GM04503 (cell line): ENCODE measurements at regions not wholly inside any gene's neighbourhood (a gene's known extent, or its start where the extent isn't known, plus 50 kb on each side); places are given as distances from the start of the nearest gene placed in this dataset.
"Not testable (repeated sequence)": the region's sequence is repeated elsewhere in the genome, so short reads cannot be mapped to it uniquely, and the experiment has no call there.

ENCODE experiments used
- DNase-seq: peaks from one replicate; pipeline ENCODE4 v3.0.0-alpha.2; 2012; ENCODE audit warnings: low read depth

DNA sequence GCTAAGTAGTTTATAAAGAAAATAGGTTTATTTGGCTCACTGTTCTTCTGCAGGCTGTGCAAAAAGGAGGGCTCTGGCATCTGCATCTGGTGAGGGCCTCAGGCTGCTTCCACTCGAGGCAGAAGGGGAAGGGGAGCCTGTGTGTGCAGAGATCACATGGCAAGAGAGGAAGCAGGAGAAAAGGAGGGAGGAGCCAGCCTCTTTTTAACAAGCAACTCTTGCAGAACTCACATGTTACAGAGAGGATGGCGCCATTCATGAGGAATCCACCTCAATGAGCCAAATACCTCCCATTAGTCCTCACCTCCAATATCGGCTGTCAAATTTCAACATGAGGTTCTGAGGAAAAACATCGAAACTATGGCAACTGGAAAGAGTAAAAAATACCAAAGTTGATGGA is 666.6 kb upstream of the SLC35B3 start:
- no peak for DNase-seq

DNA sequence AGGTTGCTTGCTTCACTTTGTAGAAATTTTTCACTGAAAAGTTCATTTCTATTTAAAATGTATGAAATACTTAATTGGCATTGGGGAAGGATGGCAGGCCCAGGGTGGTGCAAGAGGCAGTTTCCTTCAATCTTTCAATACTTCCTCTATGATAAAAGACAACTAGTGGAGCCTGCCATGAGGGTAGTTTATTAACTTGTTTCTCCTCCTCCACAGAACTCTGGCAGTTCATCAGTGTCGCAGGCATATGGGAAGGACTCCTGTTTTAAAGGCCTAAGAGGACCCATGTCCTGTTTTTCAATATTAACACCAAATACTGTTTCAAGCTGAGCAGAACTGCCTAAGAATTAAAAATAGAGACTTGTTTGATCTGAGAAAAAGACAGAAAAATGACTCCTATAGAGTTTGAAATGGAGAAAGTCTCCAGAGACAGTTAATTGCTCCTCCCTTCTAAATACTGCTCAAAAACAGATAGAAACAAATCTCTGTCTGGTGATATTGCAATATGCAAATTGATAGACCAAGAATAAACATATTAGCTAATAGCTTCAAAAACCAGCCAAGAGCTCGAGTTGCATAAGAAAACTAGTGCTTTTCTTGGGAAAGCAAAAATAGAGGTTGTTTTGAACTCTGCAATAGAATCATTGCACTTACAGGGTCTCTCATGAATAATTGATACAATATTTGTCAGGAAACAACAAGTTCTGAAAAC is 665.7 kb upstream of the SLC35B3 start:
- no peak for DNase-seq

DNA sequence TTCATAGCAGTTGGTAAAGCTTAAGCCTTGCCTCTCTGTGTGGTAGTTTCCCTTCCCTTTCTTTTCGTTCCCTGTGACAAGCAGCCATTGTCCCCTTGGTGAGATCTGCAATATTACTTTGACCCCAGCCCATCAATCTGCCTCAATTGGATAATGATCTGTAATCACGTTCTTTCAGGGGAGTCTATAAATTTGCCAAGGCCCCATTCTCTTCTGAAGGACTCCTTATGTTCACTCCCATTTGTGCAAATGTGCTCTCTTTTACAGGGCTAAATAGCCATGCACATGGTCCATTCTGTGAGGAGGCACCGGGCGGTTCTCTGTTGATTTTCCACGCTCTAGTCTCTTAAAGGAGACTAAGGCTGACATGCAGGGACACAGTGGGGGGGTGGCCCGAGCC is 660.4 kb upstream of the SLC35B3 start:
- no peak for DNase-seq

- no peak for DNase-seq
Observed at GRCh38 chr6:9095137-9095536, 659.8 kb upstream of the SLC35B3 start.

- no peak for DNase-seq
Observed at GRCh38 chr6:9089724-9090123, 654.4 kb upstream of the SLC35B3 start.

GRCh38 chr6:9087470-9087869 is 652.1 kb upstream of the SLC35B3 start:
- DNase-seq: no peak

GRCh38 chr6:9086331-9086730 is 651.0 kb upstream of the SLC35B3 start:
- DNase-seq: no peak

- no peak for DNase-seq
Observed at GRCh38 chr6:9085709-9086070, 650.3 kb upstream of the SLC35B3 start.

- no peak for DNase-seq
Observed at GRCh38 chr6:9085054-9085708, 649.8 kb upstream of the SLC35B3 start.

- no peak for DNase-seq
Observed at GRCh38 chr6:9083108-9083507, 647.8 kb upstream of the SLC35B3 start.

DNA sequence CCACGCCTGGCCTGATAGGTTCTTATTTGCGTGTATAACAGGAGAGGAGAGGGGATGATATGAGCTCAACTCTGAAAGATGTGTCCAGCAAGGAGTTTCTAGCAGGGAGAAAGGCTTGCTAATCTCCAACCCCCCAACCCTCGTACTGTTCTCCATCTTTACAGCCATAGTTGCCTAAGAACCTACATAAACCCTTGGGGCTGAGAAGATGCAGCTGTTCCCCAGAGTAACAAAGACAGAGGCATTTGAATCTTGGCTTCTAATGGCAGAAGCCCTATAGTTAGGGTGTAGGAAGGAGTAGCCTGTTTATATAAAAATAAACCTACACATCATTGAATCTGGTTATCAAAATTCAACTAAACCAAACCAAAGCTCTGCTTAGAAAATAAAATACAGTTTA is 631.4 kb upstream of the SLC35B3 start:
- DNase-seq: no peak

- no peak for DNase-seq
Observed at GRCh38 chr6:9064156-9064555, 628.8 kb upstream of the SLC35B3 start.

- DNase-seq: no peak
Observed at GRCh38 chr6:9062596-9062995, 627.3 kb upstream of the SLC35B3 start.

GRCh38 chr6:9057937-9058336 is 622.6 kb upstream of the SLC35B3 start:
- DNase-seq: no peak

DNA sequence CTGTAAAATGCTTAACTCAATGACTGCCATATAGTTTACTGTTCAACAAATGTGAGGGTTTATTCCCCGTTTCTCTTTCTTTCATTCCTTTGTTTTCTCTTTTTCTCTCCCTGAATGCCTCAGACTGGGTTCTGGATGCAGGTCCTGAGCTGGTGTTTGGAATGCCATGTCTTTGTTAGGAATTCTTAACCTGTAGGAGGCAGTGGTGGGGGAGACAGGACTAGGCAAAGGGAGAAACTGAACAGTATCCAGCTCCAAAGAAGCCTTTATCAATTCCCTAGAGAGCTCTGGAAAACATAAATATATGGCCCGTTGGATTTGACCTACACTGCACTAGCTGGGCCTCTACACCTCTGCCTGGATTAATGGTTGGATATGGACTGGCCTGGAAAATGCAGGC is 621.2 kb upstream of the SLC35B3 start:
- no peak for DNase-seq

- DNase-seq: no peak
Observed at GRCh38 chr6:9044426-9044825, 609.1 kb upstream of the SLC35B3 start.

DNA sequence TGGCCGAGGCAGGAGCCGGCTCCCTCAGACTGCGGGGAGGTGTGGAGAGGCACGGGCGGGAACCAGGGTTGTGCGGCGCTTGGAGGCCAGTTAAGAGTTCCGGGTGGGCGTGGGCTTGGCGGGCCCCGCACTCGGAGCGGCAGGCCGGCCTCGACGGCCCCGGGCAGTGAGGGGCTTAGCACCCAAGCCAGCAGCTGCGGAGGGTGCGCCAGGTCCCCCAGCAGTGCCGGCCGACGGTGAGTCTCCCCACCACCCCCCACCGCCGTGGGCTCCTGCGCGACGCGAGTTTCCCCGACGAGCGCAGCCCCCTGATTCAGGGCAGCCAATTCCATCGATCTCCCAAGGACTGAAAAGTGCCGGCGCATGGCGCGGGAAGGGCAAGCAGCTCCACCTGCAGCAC is 605.4 kb upstream of the SLC35B3 start:
- no peak for DNase-seq

- no peak for DNase-seq
Observed at GRCh38 chr6:9039258-9039657, 603.9 kb upstream of the SLC35B3 start.

DNA sequence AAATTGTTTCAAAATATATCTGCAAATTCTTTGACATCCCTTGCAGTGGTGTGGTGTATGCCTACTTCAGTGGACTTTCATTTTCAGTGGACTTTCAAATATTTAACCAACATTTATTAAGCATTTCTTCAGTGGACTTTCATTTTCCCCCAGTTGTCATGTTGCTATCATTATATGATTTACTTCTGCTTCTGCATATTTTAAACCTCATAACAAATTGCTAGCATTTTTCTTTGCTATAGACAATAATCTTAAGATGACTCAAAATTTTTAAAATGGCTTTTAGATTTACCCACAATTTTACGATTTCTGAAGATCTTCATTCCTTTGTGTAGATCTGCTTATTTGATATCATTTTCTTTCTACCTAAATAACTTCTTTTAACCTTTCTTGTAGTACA is 592.7 kb upstream of the SLC35B3 start:
- DNase-seq: no peak

DNA sequence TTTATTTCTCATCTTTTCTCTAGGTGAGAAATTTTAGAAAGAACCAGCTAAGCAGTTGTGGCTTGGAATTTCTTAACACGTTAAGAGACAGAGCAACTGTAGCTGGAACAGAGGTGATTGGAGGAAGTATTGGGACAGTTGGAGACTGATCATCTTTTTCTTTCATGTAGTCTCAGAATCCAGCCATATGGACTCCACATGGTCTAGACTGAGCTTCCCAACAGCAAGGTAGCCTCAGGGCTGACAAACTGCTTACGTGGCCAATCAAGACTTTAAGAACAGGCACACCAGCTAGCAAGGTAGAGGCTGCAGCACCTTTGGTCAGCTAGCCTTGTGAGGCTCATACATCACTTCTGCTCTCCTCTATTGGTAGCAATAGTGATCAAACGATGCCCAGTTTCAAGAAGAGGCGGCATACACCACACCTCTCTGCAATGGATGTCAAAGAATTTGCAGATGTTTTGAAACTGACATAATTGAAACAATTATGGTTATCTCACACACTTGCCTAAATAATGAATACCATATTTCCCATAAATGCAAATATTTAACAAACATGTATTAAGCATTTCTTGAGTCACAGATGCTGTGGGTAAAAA is 590.5 kb upstream of the SLC35B3 start:
- no peak for DNase-seq

DNA sequence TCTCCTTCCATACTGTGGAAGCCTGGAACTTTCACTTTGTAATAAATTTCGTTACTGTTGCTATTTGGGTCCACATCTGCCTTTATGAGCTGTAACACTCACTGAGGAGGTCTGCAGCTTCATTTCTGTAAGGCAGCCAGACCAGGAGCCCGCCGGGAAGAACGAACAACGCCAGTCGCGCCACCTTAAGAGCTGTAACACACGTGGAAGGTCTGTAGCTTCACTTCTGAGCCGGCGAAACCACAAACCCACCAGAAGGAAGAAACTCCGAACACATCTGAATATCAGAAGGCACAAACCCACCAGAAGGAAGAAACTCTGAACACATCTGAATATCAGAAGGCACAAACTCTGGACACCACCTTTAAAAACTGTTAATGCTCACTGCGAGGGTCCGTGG is 589.9 kb upstream of the SLC35B3 start:
- no peak for DNase-seq

DNA sequence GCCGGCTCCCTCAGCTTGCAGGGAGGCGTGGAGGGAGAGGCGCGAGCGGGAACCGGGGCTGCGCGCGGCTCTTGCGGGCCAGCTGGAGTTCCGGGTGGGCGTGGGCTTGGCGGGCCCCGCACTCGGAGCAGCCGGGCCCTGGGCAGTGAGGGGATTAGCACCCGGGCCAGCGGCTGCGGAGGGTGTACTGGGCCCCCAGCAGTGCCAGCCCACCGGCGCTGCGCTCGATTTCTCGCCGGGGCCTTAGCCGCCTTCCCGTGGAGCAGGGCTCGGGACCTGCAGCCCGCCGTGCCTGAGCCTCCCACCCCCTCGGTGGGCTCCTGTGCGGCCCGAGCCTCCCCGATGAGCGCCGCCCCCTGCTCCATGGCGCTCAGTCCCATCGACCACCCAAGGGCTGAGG is 588.9 kb upstream of the SLC35B3 start:
- DNase-seq: not testable (repeated sequence)

- DNase-seq: no peak
Observed at GRCh38 chr6:9020001-9020400, 584.7 kb upstream of the SLC35B3 start.

GRCh38 chr6:9009931-9010330 is 574.6 kb upstream of the SLC35B3 start:
- DNase-seq: no peak
